ENCODE measurements at regions not wholly inside any gene's neighbourhood (a gene's known extent, or its start where the extent isn't known, plus 50 kb on each side); places are given as distances from the start of the nearest gene placed in this dataset.

DNA sequence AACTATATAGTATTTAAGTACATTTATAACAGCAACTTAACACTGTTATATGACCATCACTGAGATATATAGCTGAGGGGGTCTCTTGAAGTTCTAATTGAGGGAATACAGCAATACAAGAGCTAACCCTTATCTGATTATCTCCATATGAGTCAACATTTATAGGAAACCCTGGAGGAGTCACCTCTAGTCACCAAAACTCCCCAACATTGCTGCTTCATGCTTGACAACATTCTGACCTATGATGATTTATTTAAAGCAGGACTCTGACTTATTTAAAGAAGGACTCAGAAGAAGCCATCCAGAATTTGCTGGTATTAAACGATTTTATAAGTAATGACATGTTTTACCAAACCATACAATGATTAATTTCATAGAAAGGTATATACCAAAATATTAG lies 182.6 kb upstream of the NOX3 start:
- TF ChIP-seq, protein P1, sequence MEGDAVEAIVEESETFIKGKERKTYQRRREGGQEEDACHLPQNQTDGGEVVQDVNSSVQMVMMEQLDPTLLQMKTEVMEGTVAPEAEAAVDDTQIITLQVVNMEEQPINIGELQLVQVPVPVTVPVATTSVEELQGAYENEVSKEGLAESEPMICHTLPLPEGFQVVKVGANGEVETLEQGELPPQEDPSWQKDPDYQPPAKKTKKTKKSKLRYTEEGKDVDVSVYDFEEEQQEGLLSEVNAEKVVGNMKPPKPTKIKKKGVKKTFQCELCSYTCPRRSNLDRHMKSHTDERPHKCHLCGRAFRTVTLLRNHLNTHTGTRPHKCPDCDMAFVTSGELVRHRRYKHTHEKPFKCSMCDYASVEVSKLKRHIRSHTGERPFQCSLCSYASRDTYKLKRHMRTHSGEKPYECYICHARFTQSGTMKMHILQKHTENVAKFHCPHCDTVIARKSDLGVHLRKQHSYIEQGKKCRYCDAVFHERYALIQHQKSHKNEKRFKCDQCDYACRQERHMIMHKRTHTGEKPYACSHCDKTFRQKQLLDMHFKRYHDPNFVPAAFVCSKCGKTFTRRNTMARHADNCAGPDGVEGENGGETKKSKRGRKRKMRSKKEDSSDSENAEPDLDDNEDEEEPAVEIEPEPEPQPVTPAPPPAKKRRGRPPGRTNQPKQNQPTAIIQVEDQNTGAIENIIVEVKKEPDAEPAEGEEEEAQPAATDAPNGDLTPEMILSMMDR (conservative IDR thresholded peaks at IDR 0.05; ENCODE audit: low read depth in 2 of 2): no peak
- TF ChIP-seq EZH2 (IDR thresholded peaks at IDR 0.05; ENCODE audit: low read depth, unreplicated experiment) (no peak), POLR2AphosphoS5 (IDR thresholded peaks at IDR 0.05; ENCODE audit: low read depth) (no peak)
- TF ChIP-seq, protein P2, sequence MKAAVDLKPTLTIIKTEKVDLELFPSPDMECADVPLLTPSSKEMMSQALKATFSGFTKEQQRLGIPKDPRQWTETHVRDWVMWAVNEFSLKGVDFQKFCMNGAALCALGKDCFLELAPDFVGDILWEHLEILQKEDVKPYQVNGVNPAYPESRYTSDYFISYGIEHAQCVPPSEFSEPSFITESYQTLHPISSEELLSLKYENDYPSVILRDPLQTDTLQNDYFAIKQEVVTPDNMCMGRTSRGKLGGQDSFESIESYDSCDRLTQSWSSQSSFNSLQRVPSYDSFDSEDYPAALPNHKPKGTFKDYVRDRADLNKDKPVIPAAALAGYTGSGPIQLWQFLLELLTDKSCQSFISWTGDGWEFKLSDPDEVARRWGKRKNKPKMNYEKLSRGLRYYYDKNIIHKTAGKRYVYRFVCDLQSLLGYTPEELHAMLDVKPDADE (IDR thresholded peaks at IDR 0.05): no peak

Measured in GM23338 (cell line).